DMS 273 treated with DMSO at 0.1 percent for 48 hours (cell line): ENCODE measurements at regions not wholly inside any gene's neighbourhood (a gene's known extent, or its start where the extent isn't known, plus 50 kb on each side); places are given as distances from the start of the nearest gene placed in this dataset.
A peak's percentile ranks its signal among the peaks of the same experiment; 100 is the strongest.

Experiments
- DNase-seq: peaks from one replicate; lab custom pipeline; 2025; lab: John Stamatoyannopoulos, UW

DNA sequence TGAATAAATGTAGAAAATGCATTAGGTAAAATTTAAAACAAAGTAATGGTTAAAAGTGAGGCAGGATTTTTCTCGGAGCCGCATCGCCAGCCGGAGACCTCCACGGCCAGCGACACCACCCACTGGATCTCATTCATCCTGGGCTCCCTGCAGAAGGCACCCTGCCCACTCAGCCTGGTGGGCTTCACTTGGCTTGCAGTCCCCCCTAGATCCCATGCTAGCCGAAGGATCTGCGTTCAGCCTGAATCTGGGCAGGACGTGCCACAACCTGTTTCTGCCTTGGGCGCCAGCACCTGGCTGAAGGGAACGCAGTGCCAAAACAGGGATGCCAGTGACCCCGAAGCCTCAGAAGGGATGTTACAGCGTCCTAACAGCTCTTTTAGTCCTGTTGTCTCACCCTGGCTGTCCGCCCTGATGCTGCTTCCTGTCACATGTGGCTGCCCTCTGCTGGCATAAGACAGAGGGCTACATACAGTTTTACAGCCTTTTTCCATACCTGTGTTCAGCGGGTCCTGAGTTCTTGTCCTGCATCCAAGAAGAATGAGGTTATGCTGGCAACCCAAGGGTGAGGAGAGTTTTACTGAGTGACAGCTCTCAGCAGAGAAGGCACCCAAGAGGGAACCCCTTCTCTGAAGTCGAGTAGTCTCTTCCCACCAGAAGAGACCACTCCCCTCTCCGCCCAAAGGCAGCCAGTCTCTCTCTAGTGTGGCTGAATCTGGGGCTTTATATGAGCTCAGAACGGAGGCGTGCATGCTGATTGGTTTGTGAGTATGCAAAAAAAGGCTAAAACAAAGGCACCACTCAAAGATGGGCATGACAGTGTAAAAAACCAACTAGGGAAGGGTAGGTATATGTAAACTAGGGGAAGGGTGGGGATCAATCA is 173.1 kb upstream of the GYPC start:
- DNase-seq, result no peak

DNA sequence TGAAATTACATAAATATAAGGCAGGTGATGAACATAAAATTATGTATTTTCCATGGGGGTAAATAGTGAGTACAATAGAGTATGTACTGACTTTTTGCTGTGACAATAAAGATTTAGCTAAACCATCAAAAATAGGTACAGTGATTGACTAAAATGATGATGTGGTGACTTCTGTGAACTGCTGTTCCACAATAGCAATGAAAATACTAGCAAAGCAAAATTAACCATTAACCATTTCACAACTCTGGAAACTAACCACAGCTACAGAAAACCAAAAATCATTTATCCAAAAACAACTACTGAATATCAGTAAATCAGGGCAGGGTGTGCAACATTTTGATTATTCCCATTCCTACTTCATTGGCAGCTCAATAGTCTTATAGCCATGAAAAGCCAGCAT is 161.4 kb upstream of the GYPC start:
- no peak for DNase-seq

DNA sequence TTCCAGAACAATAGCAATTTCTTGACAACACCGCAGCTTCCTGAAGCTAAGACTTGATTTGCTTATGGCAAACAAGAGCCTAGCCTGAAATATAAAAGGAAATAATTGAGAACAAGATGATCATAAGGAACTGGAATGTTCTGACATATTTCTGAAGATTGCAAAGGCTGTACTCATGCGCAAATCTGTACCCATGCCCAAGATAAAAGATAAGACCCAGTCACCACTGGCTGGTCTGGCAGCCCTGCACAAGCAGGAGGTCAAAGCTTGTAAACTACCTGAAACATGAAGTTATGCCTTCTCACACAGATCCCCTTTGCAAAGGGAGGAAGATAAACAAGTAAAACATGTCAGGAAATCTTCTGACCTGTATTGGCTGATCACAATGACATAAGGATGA is 160.8 kb upstream of the GYPC start:
- DNase-seq, result no peak

DNA sequence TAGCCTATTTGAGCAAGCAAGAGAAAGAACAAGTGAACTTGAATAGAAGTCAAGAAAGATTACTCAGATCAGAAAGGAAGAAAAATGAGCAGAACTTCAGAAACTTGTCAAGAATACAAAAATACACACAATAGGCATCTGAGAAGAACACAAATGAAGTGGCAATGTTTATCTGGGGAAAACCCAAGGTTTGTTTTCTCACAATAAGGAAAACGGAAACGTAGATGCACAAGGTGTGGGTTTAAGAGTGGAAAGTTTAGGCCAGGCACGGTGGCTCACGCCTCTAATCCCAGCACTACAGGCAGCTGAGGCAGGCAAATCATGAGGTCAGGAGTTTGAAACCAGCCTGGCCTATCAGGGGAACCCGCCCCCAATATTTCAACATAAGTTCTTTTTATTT is 159.5 kb upstream of the GYPC start:
- DNase-seq, result no peak

DNA sequence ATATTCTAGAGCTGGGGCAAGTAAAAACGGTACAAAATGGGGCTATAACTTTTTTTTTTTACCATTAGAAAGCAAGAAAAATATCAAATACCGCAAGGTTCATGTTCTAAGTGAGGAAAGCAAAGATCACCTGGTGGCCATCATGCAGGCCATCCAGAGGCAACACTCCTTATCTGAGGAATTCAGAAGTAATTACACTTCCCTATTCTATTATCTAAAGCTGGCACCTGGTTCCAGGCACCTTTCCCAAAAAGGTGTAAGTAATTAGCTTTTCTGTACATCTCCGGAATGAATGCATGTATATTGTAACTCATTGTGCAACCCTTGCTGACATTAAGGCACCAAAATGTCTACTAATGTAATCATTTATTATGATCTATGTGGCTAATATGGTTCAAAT is 152.5 kb upstream of the GYPC start:
- no peak for DNase-seq

DNA sequence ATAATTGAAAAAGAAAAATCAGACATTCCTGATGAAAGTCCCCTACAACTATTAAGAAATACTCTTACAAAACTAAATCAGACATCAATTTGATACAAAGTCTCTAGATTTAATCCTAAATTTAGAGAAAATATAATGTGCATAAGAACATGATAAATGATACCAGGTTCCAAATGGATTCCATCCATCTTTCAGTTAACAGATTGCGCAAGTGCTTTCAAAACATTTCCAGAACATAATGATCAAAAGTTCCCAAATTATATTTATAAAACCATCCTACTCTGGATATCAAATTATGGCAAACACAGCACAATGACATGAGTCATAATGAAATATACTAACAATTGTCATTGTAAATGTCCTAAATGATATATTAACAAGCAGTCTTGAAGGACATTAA is 151.0 kb upstream of the GYPC start:
- no peak for DNase-seq

DNA sequence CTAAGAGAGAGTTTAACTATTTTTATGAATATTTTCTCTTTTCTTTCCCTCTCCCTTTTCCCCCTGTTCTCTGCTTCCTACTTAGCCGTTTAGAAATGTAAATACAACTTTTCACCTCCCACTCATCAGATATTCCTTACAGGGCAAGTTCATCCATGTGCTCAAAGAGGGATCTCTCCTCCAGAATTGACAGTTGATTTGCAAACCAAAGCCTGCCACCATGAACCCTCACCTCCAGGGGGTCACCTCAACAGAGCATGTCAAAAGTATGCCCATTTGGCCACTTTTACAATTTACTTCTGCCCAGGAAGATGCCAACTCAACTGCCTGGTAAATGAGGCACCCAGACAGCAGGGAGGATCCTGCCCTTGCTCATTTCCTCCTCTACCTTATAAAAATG is 149.2 kb upstream of the GYPC start:
- no peak for DNase-seq

DNA sequence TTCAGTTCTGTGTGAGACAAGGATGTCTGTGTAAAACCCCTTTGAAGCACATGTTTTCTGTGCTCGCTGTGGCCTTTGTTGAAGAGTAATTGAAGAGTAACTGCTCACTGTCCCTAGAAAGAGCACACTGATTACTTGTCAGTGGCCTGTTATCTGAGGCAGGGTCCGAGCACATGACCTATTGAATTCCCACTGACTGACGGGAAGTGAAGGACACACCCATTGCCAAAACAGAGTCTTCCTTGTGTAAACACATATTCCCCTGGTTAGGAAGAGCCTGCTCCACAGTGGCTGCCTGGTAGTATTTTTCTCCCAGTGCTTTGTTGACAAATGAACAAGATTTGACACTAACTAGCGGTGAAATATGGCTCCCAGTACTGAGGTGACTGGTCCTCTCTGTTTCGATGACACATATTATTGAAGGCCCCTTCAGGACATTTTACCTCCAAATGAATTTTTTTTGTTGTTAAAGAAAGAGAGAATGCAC is 148.5 kb upstream of the GYPC start:
- no peak for DNase-seq

DNA sequence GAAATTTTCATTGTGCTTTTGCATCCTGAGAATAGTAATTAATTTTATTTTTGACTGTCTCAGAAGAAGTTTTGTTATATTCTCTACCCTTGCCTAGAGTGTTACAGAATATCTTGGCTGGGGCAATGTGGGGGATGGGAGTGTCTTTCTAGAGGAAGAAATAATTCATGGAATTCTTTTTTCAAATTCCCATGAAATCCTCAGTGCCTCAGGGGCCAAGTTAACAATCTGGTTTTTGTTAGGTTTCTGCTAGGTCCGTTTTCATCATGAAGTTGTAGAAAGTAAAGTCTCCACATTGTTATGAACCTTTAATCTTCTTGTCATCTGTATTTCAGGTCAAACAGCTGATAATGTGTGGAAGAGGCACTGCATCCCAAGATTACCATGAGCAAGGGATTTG is 145.6 kb upstream of the GYPC start:
- no peak for DNase-seq

DNA sequence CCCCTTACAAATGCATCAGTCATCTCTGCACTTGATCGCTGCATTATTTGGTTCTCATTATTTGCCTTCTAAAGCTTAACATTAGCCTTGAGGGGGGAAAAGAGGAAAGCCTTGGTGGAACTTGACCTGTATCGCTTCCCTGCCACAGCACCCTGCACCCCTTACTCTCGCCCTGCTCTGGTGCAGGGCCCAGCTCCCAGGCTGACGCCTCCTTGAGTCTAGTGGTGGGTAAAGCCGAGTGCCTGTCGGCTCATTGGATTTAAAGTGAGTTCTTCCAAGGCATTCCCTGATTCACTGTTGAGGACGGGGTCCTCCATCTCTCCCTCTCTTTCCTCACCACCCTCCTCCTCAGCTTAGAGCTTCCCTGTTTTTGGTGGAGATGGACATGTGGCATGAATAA is 145.0 kb upstream of the GYPC start:
- DNase-seq, result no peak

DNA sequence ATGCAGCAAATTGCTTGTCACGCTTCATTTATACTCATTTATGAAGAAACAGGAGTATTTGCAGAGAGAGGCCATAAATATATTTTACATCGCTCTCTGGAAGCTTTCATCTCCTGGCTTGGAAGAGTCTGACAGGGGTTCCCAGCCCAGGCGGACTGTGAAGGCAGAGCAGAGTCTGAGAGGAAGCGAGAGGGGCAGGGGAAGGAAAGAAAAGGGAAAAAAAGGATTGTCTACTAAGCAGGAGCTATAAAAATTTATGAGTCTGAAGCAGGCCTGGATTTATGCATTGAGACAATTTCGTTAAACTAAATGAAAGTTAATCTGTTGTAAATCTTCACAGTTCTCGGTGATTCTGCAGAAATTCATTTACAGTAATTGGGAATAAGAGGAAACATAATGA is 143.9 kb upstream of the GYPC start:
- DNase-seq, result no peak

DNA sequence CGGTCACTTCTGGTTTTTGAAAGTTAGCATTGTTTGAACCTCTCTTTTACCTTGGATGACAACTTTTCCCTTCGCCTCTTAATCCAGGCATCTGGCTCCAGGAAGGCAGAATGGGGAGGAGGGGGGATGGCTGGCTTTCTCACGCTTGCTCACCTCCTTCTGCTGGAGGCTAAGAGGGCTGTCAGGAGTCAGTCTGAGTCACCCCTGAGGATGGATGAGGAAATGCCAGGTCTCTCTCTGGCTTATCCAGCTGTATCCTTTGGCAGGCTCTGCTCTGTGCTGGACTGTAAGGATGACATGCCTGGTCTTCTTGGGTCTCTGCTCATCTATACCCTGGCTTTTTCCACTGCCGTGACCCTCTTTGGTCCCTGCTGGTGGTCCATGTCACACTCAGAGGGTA is 142.9 kb upstream of the GYPC start:
- DNase-seq, result no peak

DNA sequence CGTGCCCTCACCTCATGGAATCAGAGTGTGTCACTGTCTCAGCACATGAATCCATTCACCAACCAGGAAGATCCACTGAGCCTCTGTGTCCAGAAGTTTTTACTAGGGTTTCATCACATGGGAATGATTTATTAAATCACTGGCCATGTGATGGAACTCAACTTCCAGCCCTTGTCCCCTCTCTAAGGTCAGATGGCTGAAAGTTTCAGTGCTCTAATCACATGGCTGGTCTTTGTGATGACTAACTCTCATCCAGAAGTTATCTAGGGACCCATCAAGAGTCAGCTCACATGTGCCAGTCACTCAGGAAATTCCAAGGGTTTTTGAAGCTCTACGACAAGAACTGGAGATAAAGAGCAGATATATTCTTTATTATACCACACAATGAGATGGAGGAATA is 140.5 kb upstream of the GYPC start:
- no peak for DNase-seq

DNA sequence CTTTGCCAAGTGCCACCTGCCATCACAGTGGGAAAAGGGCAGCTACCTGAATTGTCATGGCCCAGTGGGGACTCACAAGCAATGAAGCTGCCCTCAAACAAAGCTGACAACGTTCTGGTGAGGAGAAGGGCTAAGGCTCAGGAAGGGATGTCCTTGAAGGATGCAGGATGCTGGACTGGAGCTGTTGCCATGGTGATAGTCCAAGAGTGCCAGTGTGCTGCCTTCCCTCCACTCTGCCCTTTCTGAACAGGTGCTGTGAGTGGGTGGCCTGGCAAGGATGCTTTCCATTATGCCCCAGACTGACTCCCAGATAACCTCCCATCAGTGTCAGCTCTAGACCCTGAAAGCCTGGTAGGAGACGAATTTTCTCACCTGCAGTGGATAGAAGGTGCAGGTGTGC is 137.8 kb upstream of the GYPC start:
- no peak for DNase-seq

DNA sequence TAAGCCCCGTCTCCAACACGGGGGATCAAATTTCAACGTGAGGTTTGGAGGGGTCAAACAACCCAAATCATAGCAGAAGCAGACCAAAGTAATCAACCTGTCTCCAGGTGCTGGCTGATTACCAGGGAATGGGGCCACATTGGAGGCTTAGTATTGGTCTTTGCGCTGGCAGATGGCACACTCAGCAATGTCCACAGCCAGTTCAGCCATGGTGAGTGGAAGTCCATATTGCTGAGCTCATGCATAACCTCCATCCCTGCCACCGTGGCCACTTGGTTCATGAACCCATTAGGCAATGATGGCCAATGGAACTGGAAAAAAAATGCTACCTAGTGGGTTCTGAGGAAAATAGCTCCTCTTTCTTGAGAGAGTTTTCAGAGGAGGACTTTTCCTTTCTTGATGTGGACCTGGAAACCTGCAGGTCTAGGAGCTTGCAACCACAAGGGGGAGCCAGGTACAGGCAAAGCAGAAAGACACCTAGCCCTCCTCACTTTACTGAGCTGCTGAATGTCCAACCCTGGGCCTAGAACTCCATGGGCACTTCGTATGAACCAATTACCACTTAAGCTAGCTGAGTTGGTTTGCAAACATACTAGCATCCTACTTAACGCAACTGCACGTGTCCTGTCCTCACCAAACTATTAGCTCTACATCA is 128.0 kb upstream of the GYPC start:
- DNase-seq, result peak; percentile 6

DNA sequence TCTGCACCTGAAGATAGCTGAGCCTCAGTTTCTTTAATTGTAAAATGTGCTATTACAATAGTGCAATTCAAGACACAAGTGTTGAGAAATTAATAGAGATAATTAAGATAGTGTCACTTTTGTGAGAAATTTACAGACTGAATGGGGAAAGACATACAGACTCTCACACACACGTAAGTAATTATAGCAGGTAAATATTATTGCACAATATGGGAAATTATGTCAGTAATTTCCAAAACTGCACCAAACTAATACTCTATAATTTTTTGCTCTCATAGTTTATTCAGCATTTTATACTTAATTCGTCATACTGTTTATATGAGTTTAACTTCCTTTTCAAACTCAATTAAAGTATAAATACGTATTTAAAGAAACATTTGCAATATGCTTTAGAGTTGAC is 124.9 kb upstream of the GYPC start:
- no peak for DNase-seq

DNA sequence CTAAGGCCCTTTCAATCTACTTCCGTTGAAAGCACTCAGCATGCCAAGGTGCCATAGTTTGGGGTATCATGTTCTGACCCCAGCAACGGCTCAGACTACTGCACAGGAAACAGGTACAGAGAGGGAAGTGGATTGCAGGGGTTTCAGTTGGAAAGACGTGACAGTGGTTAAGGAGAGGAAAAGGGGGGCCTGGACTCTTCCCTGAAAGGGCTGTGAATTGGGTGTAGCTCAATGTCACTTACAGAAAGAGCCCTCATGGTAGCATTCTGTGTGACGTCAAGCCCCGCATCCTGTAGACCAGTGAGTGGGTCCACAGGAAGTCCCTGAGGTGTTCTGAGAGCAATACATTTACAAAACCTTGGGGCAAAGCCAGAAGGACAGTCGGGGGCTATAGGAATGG is 121.5 kb upstream of the GYPC start:
- no peak for DNase-seq

DNA sequence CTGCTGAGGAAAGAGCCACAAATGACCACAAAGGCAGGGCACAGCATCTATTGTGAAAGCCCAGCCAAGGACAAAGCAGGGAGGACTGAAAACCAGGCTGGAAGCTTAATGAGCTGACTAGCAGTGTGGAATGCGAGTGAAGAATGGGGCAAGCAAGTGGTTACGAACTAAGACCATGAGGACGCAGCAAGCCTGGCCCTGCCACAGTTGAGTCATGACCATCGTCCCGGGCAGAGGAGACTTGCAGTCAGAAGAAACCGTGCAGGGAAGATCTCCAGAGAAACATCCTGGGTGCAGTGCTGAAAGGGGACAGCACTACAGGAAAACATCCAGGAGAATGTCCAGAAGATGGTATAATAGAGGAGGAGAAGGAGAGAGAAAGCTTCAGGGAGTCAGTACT is 120.5 kb upstream of the GYPC start:
- DNase-seq, result no peak

DNA sequence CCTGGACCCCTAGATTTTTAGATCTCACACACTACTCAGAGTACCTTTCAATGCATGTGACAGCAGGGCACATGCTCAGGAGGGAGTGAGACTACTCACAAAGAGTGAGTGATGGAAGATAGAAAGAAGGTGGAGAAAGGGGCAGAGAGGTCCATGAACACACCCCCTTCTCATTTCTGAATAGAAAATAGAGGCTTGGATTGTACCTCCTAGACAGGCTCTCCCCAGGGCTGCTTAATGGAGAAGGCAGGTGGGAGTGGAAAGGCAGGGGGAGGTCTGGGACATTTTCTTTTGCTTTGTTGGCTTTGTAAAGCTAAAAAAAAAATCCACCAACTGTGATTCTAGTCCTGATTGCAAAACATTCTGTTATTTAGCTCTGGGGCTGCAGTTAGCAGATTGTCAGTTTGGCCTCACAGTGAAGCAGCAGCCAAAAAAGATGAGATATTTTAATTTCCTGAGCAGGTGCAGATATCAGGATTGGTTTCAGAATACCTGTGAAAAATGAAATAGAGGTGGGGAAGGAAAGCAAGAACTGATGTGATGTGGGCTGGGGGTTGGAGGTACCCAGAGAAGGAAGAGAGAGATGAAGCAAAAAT is 119.3 kb upstream of the GYPC start:
- DNase-seq, result no peak

DNA sequence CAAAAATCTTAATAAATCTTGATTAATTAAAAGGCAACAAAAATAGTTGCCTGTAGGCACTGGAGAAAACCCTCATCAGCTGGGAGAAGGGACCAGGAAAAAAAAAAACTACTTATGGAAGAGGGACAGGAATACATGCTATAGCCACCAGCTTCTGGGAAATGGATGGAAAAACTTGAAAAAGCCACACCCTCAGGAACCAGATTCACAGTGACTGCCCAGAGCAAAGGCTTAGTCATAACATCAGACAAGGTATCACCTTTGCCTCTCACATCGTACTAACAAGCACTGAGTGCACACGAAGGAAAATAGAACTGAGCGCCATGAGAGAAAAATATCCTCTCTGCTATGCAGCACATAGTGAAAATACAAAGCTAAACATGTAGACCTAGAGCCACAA is 116.9 kb upstream of the GYPC start:
- no peak for DNase-seq

DNA sequence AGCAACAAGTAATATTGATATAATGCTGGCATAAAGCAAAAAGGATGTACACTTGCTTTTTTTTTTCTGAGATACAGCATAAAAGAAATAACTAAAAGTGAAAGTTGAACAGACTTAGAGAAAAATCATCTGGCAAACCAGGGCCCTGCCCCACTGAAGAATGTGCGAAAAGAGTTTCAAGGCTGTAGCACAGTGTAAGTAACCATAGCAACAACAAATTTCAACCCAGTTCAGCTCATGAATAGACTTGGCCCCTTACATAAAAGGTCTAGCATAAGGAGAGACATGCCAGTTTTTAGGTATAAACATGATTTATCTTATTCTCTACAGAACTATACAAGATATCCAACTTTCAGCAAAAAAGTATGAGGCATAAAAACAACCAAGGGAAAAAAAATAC is 113.7 kb upstream of the GYPC start:
- no peak for DNase-seq

DNA sequence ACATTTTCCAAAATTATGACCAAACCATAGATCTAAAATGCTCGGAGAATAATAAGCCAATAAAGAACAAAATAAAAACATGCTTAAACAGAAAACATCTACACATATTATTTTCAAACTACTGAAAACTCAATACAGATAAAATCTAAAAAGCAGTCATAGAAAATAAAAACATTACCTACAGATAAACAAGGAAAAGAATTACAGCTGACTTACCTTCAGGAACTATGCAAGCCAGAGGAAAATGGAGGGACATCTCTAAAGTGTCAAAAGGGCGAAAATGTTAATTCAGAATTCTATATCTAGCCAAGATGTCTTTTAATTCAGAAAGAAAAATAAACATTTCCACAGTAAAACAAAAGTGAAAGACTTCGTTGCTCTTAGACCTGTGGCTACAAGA is 112.9 kb upstream of the GYPC start:
- DNase-seq, result no peak

DNA sequence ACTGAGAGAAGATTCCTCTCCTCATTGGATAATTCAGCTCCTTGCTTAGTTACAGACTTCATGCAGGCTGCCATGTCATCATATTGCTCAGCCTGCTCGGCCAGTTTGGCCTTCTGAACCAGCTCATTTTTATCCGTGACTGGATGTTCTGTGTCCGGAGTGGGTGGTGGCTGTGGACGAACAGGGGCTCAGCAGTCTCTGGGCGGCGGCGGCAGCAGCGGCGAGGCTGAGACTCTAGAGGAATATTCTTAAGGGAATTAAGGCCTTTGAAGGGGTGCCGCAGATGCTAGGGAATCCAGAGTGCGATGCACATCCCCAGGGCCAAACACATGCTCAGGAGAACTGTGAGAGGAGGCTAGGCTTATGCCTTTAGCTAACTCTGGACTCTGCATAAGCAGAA is 97.9 kb upstream of the GYPC start:
- DNase-seq, result no peak
